NCI-H2107 (cell line): ENCODE measurements at regions not wholly inside any gene's neighbourhood (a gene's known extent, or its start where the extent isn't known, plus 50 kb on each side); places are given as distances from the start of the nearest gene placed in this dataset.

Source experiments
- DNase-seq: peaks from one replicate; lab custom pipeline; 2025; lab: John Stamatoyannopoulos, UW

- DNase-seq: no peak
Observed at GRCh38 chr11:115897707-115898106, 393.5 kb upstream of the CADM1 start.

GRCh38 chr11:115896084-115896483 is 391.9 kb upstream of the CADM1 start:
- no peak for DNase-seq

GRCh38 chr11:115895594-115895993 is 391.4 kb upstream of the CADM1 start:
- no peak for DNase-seq

- DNase-seq: no peak
Observed at GRCh38 chr11:115894176-115894575, 390.0 kb upstream of the CADM1 start.

GRCh38 chr11:115893461-115894099 is 389.4 kb upstream of the CADM1 start:
- DNase-seq: no peak

GRCh38 chr11:115892016-115892415 is 387.8 kb upstream of the CADM1 start:
- no peak for DNase-seq

- DNase-seq: no peak
Observed at GRCh38 chr11:115891581-115891980, 387.4 kb upstream of the CADM1 start.

- no peak for DNase-seq
Observed at GRCh38 chr11:115890500-115890899, 386.3 kb upstream of the CADM1 start.

- no peak for DNase-seq
Observed at GRCh38 chr11:115889712-115890111, 385.5 kb upstream of the CADM1 start.

GRCh38 chr11:115887727-115888126 is 383.5 kb upstream of the CADM1 start:
- no peak for DNase-seq

- no peak for DNase-seq
Observed at GRCh38 chr11:115887316-115887715, 383.1 kb upstream of the CADM1 start.

- peak; percentile 3 for DNase-seq
Observed at GRCh38 chr11:115886422-115886733, 382.2 kb upstream of the CADM1 start.

GRCh38 chr11:115885535-115886421 is 381.6 kb upstream of the CADM1 start:
- DNase-seq: no peak

- DNase-seq: no peak
Observed at GRCh38 chr11:115884800-115885534, 380.8 kb upstream of the CADM1 start.

- no peak for DNase-seq
Observed at GRCh38 chr11:115874843-115875242, 370.6 kb upstream of the CADM1 start.

- no peak for DNase-seq
Observed at GRCh38 chr11:115873813-115874212, 369.6 kb upstream of the CADM1 start.

- no peak for DNase-seq
Observed at GRCh38 chr11:115872416-115872815, 368.2 kb upstream of the CADM1 start.

GRCh38 chr11:115871161-115871760 is 367.0 kb upstream of the CADM1 start:
- no peak for DNase-seq

GRCh38 chr11:115869780-115870431 is 365.7 kb upstream of the CADM1 start:
- DNase-seq: peak; percentile 7

- DNase-seq: no peak
Observed at GRCh38 chr11:115869131-115869530, 364.9 kb upstream of the CADM1 start.

GRCh38 chr11:115860246-115860645 is 356.0 kb upstream of the CADM1 start:
- DNase-seq: no peak

GRCh38 chr11:115848611-115849010 is 344.4 kb upstream of the CADM1 start:
- no peak for DNase-seq
